Hepatocyte (in vitro differentiated cells): ENCODE measurements at regions not wholly inside any gene's neighbourhood (a gene's known extent, or its start where the extent isn't known, plus 50 kb on each side); places are given as distances from the start of the nearest gene placed in this dataset.

Experiments used
- DNase-seq: peaks from one replicate; pipeline ENCODE4 v3.0.0-alpha.2; 2016; ENCODE audit warnings: low spot score
- H2AFZ ChIP-seq: fragments of 200-600 bp; sonication (generic); 2 replicates; pipeline ENCODE4 v1.6.0; 2016; ENCODE audit warnings: antibody characterized with exemption, mild to moderate bottlenecking
- H3K27ac ChIP-seq: fragments of 200-600 bp; sonication (generic); 2 replicates; pipeline ENCODE4 v1.5.1; 2016; ENCODE audit warnings: mild to moderate bottlenecking
- H3K27me3 ChIP-seq: fragments of 200-600 bp; sonication (generic); 2 replicates; pipeline ENCODE4 v1.6.1; 2016
- H3K36me3 ChIP-seq: fragments of 200-600 bp; sonication (generic); replicated peaks from 2 replicates; pipeline ENCODE4 v1.5.1; 2016; ENCODE audit warnings: low read depth; ENCODE audit not compliant: insufficient read depth
- H3K4me1 ChIP-seq: fragments of 200-600 bp; sonication (generic); 2 replicates; pipeline ENCODE4 v1.5.1; 2016; ENCODE audit warnings: mild to moderate bottlenecking, moderate library complexity; ENCODE audit not compliant: insufficient read depth
- H3K4me2 ChIP-seq: fragments of 200-600 bp; sonication (generic); 2 replicates; pipeline ENCODE4 v1.6.0; 2016
- H3K4me3 ChIP-seq: fragments of 200-600 bp; sonication (generic); 2 replicates; pipeline ENCODE4 v1.5.1; 2016; ENCODE audit warnings: mild to moderate bottlenecking
- H3K79me2 ChIP-seq: fragments of 200-600 bp; sonication (generic); 2 replicates; pipeline ENCODE4 v1.6.0; 2017; ENCODE audit warnings: mild to moderate bottlenecking
- H3K9me2 ChIP-seq: fragments of 200-600 bp; sonication (generic); replicated peaks from 2 replicates; pipeline ENCODE4 v1.6.0; 2017; ENCODE audit warnings: mild to moderate bottlenecking; ENCODE audit not compliant: insufficient read depth
- H3K9me3 ChIP-seq: fragments of 200-600 bp; sonication (generic); 2 replicates; pipeline ENCODE4 v1.5.1; 2016; ENCODE audit warnings: low read depth, mild to moderate bottlenecking
- H4K20me1 ChIP-seq: fragments of 200-600 bp; sonication (generic); 2 replicates; pipeline ENCODE4 v1.6.0; 2016; ENCODE audit warnings: mild to moderate bottlenecking; ENCODE audit not compliant: insufficient read depth, poor library complexity, severe bottlenecking
- CTCF ChIP-seq: fragments of 200-600 bp; sonication (generic); IDR thresholded peaks from 2 replicates; pipeline ENCODE4 v1.5.1; 2016; ENCODE audit warnings: antibody characterized with exemption, mild to moderate bottlenecking; ENCODE audit not compliant: poor library complexity
- EZH2 ChIP-seq: fragments of 200-600 bp; sonication (generic); IDR thresholded peaks from 2 replicates; pipeline ENCODE4 v1.6.1; 2016; ENCODE audit warnings: antibody characterized with exemption, mild to moderate bottlenecking, borderline replicate concordance
- EZH2phosphoT487 ChIP-seq: fragments of 200-600 bp; sonication (generic); IDR thresholded peaks from one replicate; pipeline ENCODE4 v1.6.1; 2018; ENCODE audit warnings: antibody characterized with exemption, mild to moderate bottlenecking, low read depth, moderate library complexity; ENCODE audit not compliant: unreplicated experiment, severe bottlenecking
- WGBS: methylation state at CpG from one replicate; pipeline ENCODE4 v1.1.6; 2016; ENCODE audit warnings: low lambda C conversion rate; ENCODE audit errors: missing lambda C conversion rate; 5-methylcytosine and 5-hydroxymethylcytosine counted together

- Histone ChIP-seq H3K79me2 (no peaks in the 10 kb centered on the region), H4K20me1 (no peaks in the 10 kb centered on the region), H3K9me2 (no peaks in the 10 kb centered on the region), H3K27ac (no peak overlapping the region), H3K36me3 (no peaks in the 10 kb centered on the region), H3K4me3 (no peak overlapping the region), H3K4me1 (no peaks in the 10 kb centered on the region), H3K9me3 (no peaks in the 10 kb centered on the region), H2AFZ (no peak overlapping the region), H3K27me3 (no peaks in the 10 kb centered on the region), H3K4me2 (no peak overlapping the region)
- TF ChIP-seq EZH2 (no peak), CTCF (no peak)
- 70% methylated on average over 3 of the region's 3 CpGs for WGBS
- no peak for DNase-seq
Measured at GRCh38 chr1:238293075-238293474, 402.4 kb upstream of the ZP4 start.

- no peak overlapping the region for H2AFZ ChIP-seq
- no peaks in the 10 kb centered on the region for H3K9me3 ChIP-seq
- H4K20me1 ChIP-seq, result no peaks in the 10 kb centered on the region
- 75% methylated on average over 1 of the region's 1 CpG for WGBS
- no peak overlapping the region for H3K4me2 ChIP-seq
- no peak for TF ChIP-seq CTCF
- no peak overlapping the region for H3K4me3 ChIP-seq
- no peaks in the 10 kb centered on the region for H3K79me2 ChIP-seq
- no peaks in the 10 kb centered on the region for H3K36me3 ChIP-seq
- no peaks in the 10 kb centered on the region for H3K9me2 ChIP-seq
- H3K27ac ChIP-seq, result no peak overlapping the region
- no peaks in the 10 kb centered on the region for H3K4me1 ChIP-seq
- no peaks in the 10 kb centered on the region for H3K27me3 ChIP-seq
- no peak for DNase-seq
Measured at GRCh38 chr1:238281418-238281817, 390.7 kb upstream of the ZP4 start.

DNA sequence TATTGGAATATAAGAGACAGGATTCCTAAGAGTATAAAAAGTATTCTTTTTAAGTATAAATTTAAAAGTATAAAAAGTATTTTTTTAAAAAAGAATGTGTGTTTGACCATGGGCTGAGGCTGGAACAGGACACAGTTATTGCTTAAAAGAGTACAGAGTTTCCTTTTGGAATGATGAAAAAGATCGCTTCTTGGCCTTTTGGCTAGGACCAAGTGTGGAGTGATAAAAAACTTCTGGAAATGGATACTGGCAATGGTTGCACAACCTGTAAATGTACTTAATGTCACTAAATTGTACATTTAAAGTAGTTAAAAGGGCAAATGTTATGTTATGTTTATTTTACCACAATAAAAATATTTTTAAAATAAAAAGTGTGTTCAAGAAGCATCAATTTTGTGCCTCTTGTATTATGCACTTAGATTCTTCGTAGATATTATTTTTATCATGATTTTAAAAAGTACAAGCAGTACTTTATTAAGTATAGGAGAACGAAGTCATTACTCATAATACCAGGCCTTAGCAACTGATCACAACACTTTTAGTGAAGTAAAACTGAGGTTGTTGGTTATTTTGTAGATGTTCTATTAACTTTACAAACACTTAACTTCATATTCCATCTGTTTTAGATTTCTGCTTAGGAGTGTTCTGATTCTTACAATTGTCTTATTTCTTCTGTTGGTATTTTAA, 389.1 kb upstream of the ZP4 start:
- Histone ChIP-seq H3K9me2 (no peaks in the 10 kb centered on the region), H3K36me3 (no peaks in the 10 kb centered on the region), H3K4me2 (no peak overlapping the region), H3K27me3 (no peaks in the 10 kb centered on the region), H3K79me2 (no peaks in the 10 kb centered on the region), H3K4me3 (no peak overlapping the region), H3K9me3 (no peaks in the 10 kb centered on the region), H3K4me1 (no peaks in the 10 kb centered on the region), H2AFZ (no peak overlapping the region), H4K20me1 (no peaks in the 10 kb centered on the region), H3K27ac (no peak overlapping the region)
- no peak for DNase-seq
- 83% methylated on average over 3 of the region's 3 CpGs for WGBS
- no peak for TF ChIP-seq CTCF
- no peak for TF ChIP-seq EZH2phosphoT487
- TF ChIP-seq EZH2, result no peak

DNA sequence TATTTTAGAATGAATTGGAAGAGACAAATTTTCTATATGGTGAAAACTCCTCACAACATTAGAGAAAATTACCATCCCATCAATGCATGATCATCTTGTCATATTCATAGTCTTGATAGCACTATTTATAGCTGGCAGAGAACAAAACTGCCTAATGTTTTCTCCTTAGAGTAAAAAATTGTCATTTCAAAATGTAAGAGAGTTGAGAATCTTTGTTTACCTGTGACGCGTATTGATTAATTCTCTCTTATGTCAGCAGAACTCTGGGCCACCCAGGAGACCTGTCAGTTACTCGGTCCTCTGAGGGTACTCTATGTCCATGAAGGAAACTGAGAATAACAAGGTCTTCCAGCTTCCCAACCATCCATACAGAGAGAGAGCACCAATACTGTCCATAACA, 381.4 kb upstream of the ZP4 start:
- H3K36me3 ChIP-seq, result no peaks in the 10 kb centered on the region
- no peak overlapping the region for H3K4me2 ChIP-seq
- WGBS, result 94% methylated on average over 3 of the region's 3 CpGs
- no peaks in the 10 kb centered on the region for H4K20me1 ChIP-seq
- no peak for TF ChIP-seq EZH2
- no peak for TF ChIP-seq CTCF
- no peak for TF ChIP-seq EZH2phosphoT487
- H2AFZ ChIP-seq, result no peak overlapping the region
- H3K4me1 ChIP-seq, result no peaks in the 10 kb centered on the region
- no peak for DNase-seq
- H3K9me2 ChIP-seq, result no peaks in the 10 kb centered on the region
- no peaks in the 10 kb centered on the region for H3K9me3 ChIP-seq
- H3K27me3 ChIP-seq, result no peaks in the 10 kb centered on the region
- H3K79me2 ChIP-seq, result no peaks in the 10 kb centered on the region
- no peak overlapping the region for H3K4me3 ChIP-seq
- H3K27ac ChIP-seq, result no peak overlapping the region
